NB4 (cell line): ENCODE measurements at regions not wholly inside any gene's neighbourhood (a gene's known extent, or its start where the extent isn't known, plus 50 kb on each side); places are given as distances from the start of the nearest gene placed in this dataset.

Experiments used
- CTCF ChIP-seq: IDR thresholded peaks from one replicate; pipeline ENCODE4 v1.5.1; 2012; ENCODE audit warnings: low read depth, low read length
- MYC ChIP-seq: IDR thresholded peaks from 2 replicates; pipeline ENCODE4 v1.6.1; 2011; ENCODE audit warnings: low read depth, low read length
- POLR2A ChIP-seq: IDR thresholded peaks from 2 replicates; pipeline ENCODE4 v1.6.1; 2011; ENCODE audit warnings: mild to moderate bottlenecking; ENCODE audit not compliant: insufficient read length; ENCODE audit errors: extremely low read depth
- TF ChIP-seq, protein P1 (sequence below): IDR thresholded peaks from 2 replicates; pipeline ENCODE4 v1.6.1; 2011; ENCODE audit warnings: low read depth, low read length

DNA sequence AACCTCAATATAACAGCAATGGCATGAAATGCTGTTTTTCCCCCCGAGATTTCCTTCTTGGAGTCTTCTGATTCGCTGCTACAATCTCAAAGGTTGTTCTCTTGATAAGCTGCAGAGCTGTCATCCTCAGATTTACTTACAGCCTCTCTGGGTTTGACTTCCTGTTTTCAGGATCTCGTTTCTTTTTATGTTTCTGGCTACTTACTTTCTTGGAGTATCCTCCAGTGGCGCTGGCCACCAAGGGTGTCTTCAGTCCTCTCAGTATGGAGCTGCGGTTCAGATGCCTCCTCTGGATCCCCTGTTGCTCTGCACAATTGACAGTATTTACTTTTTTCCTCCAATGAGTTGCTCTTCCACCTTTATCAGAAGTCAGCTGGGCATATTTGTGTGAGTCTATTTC, 152.0 kb upstream of the TMEM72 start:
- TF ChIP-seq CTCF, result no peak
- no peak for TF ChIP-seq POLR2A
- TF ChIP-seq, protein P1, sequence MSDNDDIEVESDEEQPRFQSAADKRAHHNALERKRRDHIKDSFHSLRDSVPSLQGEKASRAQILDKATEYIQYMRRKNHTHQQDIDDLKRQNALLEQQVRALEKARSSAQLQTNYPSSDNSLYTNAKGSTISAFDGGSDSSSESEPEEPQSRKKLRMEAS, result no peak
- TF ChIP-seq MYC, result no peak
